ENCODE measurements at regions not wholly inside any gene's neighbourhood (a gene's known extent, or its start where the extent isn't known, plus 50 kb on each side); places are given as distances from the start of the nearest gene placed in this dataset.

GRCh38 chr9:80932181-80932580 lies 757.2 kb downstream of the TLE1 start:
- H3K27ac ChIP-seq = no peak overlapping the region
- no peaks in the 10 kb centered on the region for H3K36me3 ChIP-seq
- no peak overlapping the region for H3K4me3 ChIP-seq (ENCODE audit: low read depth, low read length)
- H3K9me3 ChIP-seq (ENCODE audit: severe bottlenecking) = no peaks in the 10 kb centered on the region
- TF ChIP-seq CTCF (IDR thresholded peaks at IDR 0.05; ENCODE audit: low read depth, low read length) = no peak
- no peaks in the 10 kb centered on the region for H3K27me3 ChIP-seq (ENCODE audit: insufficient read depth, low read depth, severe bottlenecking)
- DNase-seq = no peak

- Histone ChIP-seq H3K36me3 (no peaks in the 10 kb centered on the region), H3K27ac (no peak overlapping the region), H3K4me3 (ENCODE audit: low read depth, low read length) (no peak overlapping the region), H3K9me3 (ENCODE audit: severe bottlenecking) (no peaks in the 10 kb centered on the region), H3K27me3 (ENCODE audit: insufficient read depth, low read depth, severe bottlenecking) (no peaks in the 10 kb centered on the region)
- DNase-seq = no peak
- TF ChIP-seq CTCF (IDR thresholded peaks at IDR 0.05; ENCODE audit: low read depth, low read length) = no peak
These were observed 758.2 kb downstream of the TLE1 start for GRCh38 chr9:80931163-80931562.

GRCh38 chr9:80928697-80929096 lies 760.6 kb downstream of the TLE1 start:
- DNase-seq = no peak
- no peak overlapping the region for H3K4me3 ChIP-seq (ENCODE audit: low read depth, low read length)
- no peak overlapping the region for H3K27ac ChIP-seq

GRCh38 chr9:80926611-80927010 lies 762.7 kb downstream of the TLE1 start:
- no peak for DNase-seq
- Histone ChIP-seq H3K4me3 (ENCODE audit: low read depth, low read length) (no peak overlapping the region), H3K27me3 (ENCODE audit: insufficient read depth, low read depth, severe bottlenecking) (no peaks in the 10 kb centered on the region), H3K36me3 (no peaks in the 10 kb centered on the region), H3K9me3 (ENCODE audit: severe bottlenecking) (no peaks in the 10 kb centered on the region), H3K27ac (no peak overlapping the region)
- TF ChIP-seq CTCF (IDR thresholded peaks at IDR 0.05; ENCODE audit: low read depth, low read length) = no peak

More at GRCh38 chr9:80928697-80929096, 760.6 kb downstream of the TLE1 start:
- TF ChIP-seq CTCF (IDR thresholded peaks at IDR 0.05; ENCODE audit: low read depth, low read length) = no peak
- H3K27me3 ChIP-seq (ENCODE audit: insufficient read depth, low read depth, severe bottlenecking) = no peaks in the 10 kb centered on the region
- no peaks in the 10 kb centered on the region for H3K36me3 ChIP-seq
- H3K9me3 ChIP-seq (ENCODE audit: severe bottlenecking) = no peaks in the 10 kb centered on the region

GRCh38 chr9:80922544-80922943 lies 766.8 kb downstream of the TLE1 start:
- no peak overlapping the region for H3K4me3 ChIP-seq (ENCODE audit: low read depth, low read length)
- no peaks in the 10 kb centered on the region for H3K27me3 ChIP-seq (ENCODE audit: insufficient read depth, low read depth, severe bottlenecking)
- DNase-seq = no peak
- H3K27ac ChIP-seq = no peak overlapping the region
- no peak for TF ChIP-seq CTCF (IDR thresholded peaks at IDR 0.05; ENCODE audit: low read depth, low read length)
- H3K36me3 ChIP-seq = no peaks in the 10 kb centered on the region
- no peaks in the 10 kb centered on the region for H3K9me3 ChIP-seq (ENCODE audit: severe bottlenecking)

GRCh38 chr9:80906728-80907127 lies 782.6 kb downstream of the TLE1 start:
- H3K27me3 ChIP-seq (ENCODE audit: insufficient read depth, low read depth, severe bottlenecking) = no peaks in the 10 kb centered on the region
- no peak for TF ChIP-seq CTCF (IDR thresholded peaks at IDR 0.05; ENCODE audit: low read depth, low read length)
- H3K4me3 ChIP-seq (ENCODE audit: low read depth, low read length) = no peak overlapping the region
- DNase-seq = no peak
- H3K27ac ChIP-seq = no peak overlapping the region
- no peaks in the 10 kb centered on the region for H3K36me3 ChIP-seq
- no peaks in the 10 kb centered on the region for H3K9me3 ChIP-seq (ENCODE audit: severe bottlenecking)

All from WERI-Rb-1 (cell line).